GM19438 (cell line): ENCODE measurements at regions not wholly inside any gene's neighbourhood (a gene's known extent, or its start where the extent isn't known, plus 50 kb on each side); places are given as distances from the start of the nearest gene placed in this dataset.
"Not testable (repeated sequence)": the region's sequence is repeated elsewhere in the genome, so short reads cannot be mapped to it uniquely, and the experiment has no call there.

Source experiments
- ATAC-seq: cut with Tn5 transposase; IDR thresholded peaks from one replicate; pipeline ENCODE4 v1.9.1; 2021; ENCODE audit warnings: low read depth; ENCODE audit not compliant: unreplicated experiment

- ATAC-seq = no peak
Observed at GRCh38 chr3:188964957-188965356, 206.8 kb upstream of the TPRG1 start.

- no peak for ATAC-seq
Observed at GRCh38 chr3:188972310-188972709, 199.5 kb upstream of the TPRG1 start.

GRCh38 chr3:188974856-188975599 is 196.7 kb upstream of the TPRG1 start:
- no peak for ATAC-seq

- no peak for ATAC-seq
Observed at GRCh38 chr3:188975600-188976314, 196.0 kb upstream of the TPRG1 start.

GRCh38 chr3:188976407-188976806 is 195.4 kb upstream of the TPRG1 start:
- no peak for ATAC-seq

- no peak for ATAC-seq
Observed at GRCh38 chr3:188978421-188979171, 193.2 kb upstream of the TPRG1 start.

GRCh38 chr3:188979248-188979647 is 192.5 kb upstream of the TPRG1 start:
- ATAC-seq = no peak

- no peak for ATAC-seq
Observed at GRCh38 chr3:188979669-188980310, 192.0 kb upstream of the TPRG1 start.

GRCh38 chr3:188993181-188993580 is 178.6 kb upstream of the TPRG1 start:
- no peak for ATAC-seq

- ATAC-seq = no peak
Observed at GRCh38 chr3:189001559-189001958, 170.2 kb upstream of the TPRG1 start.

- ATAC-seq = no peak
Observed at GRCh38 chr3:189003410-189003809, 168.4 kb upstream of the TPRG1 start.

GRCh38 chr3:189013224-189013888 is 158.4 kb upstream of the TPRG1 start:
- ATAC-seq = no peak

- ATAC-seq = no peak
Observed at GRCh38 chr3:189014526-189014925, 157.2 kb upstream of the TPRG1 start.

- ATAC-seq = not testable (repeated sequence)
Observed at GRCh38 chr3:189022576-189023466, 148.9 kb upstream of the TPRG1 start.

GRCh38 chr3:189025866-189026265 is 145.9 kb upstream of the TPRG1 start:
- ATAC-seq = no peak

GRCh38 chr3:189027626-189028155 is 144.1 kb upstream of the TPRG1 start:
- no peak for ATAC-seq

GRCh38 chr3:189038773-189039745 is 132.7 kb upstream of the TPRG1 start:
- ATAC-seq = no peak
